Upper lobe of left lung (tissue), 6 donors: ENCODE measurements at regions not wholly inside any gene's neighbourhood (a gene's known extent, or its start where the extent isn't known, plus 50 kb on each side); places are given as distances from the start of the nearest gene placed in this dataset.

Source experiments
- ATAC-seq, 2 donors: fragments of 200-7000 bp; cut with Tn5 transposase; one replicate each; pipeline ENCODE4 v1.9.1; 2022; ENCODE audit warnings: mild to moderate bottlenecking in 2 of 2, moderate library complexity in 2 of 2; ENCODE audit not compliant: low FRiP score in 2 of 2
- DNase-seq, 2 donors: peaks; one replicate each; pipeline ENCODE4 v3.0.0-alpha.2; 2019 to 2020
- H3K27ac ChIP-seq, 4 donors: fragments of 200-600 bp; sonication (generic); one replicate each; pipeline ENCODE4 v1.5.1; 2016 to 2019
- H3K27me3 ChIP-seq, 4 donors: fragments of 200-600 bp; sonication (generic); one replicate each; pipeline ENCODE4 v1.5.1; 2017 to 2019
- H3K36me3 ChIP-seq, 4 donors: fragments of 200-600 bp; sonication (generic); one replicate each; pipeline ENCODE4 v1.5.1; 2016 to 2019
- H3K4me1 ChIP-seq, 4 donors: fragments of 200-600 bp; sonication (generic); one replicate each; pipeline ENCODE4 v1.5.1; 2018 to 2019
- H3K4me3 ChIP-seq, 4 donors: fragments of 200-600 bp; sonication (generic); one replicate each; pipeline ENCODE4 v1.5.1; 2017 to 2019; ENCODE audit warnings: mild to moderate bottlenecking in 2 of 4, moderate library complexity in 1 of 4
- H3K9me3 ChIP-seq, 4 donors: fragments of 200-600 bp; sonication (generic); one replicate each; pipeline ENCODE4 v1.5.1; 2018 to 2019
- EP300 ChIP-seq, 4 donors: sonication (generic); formaldehyde crosslinking; IDR thresholded peaks; one replicate each; pipeline ENCODE4 v1.5.1; 2017; ENCODE audit warnings: antibody characterized with exemption in 4 of 4, control low read depth in 2 of 4
- POLR2A ChIP-seq, 4 donors: fragments of 450-650 bp; IDR thresholded peaks; one replicate each; pipeline ENCODE4 v1.5.1; 2016 to 2017; ENCODE audit warnings: antibody characterized with exemption in 4 of 4, mild to moderate bottlenecking in 2 of 4
- POLR2AphosphoS5 ChIP-seq, 2 donors: sonication (generic); formaldehyde crosslinking; IDR thresholded peaks; one replicate each; pipeline ENCODE4 v1.5.1; 2017; ENCODE audit warnings: antibody characterized with exemption in 2 of 2
- WGBS, 2 donors: methylation state at CpG; one replicate each; pipeline ENCODE4 v1.1.5; 2017 to 2018; 5-methylcytosine and 5-hydroxymethylcytosine counted together
- TF ChIP-seq, protein P1 (sequence below), 6 experiments: fragments of 450-650 bp in 4 of 6; fragments of 200-600 bp in 2 of 6; sonication (generic) in 2 of 6; IDR thresholded peaks; one replicate each; pipeline ENCODE4 v1.5.1; 2016 to 2019; ENCODE audit warnings: antibody characterized with exemption in 6 of 6
- donor health status: DM: no; HTN: no; CAD: no; lungs with moderate emphysema.
- donor health status: DM: no; HTN: yes; CAD: no; lungs with severe emphysema.

DNA sequence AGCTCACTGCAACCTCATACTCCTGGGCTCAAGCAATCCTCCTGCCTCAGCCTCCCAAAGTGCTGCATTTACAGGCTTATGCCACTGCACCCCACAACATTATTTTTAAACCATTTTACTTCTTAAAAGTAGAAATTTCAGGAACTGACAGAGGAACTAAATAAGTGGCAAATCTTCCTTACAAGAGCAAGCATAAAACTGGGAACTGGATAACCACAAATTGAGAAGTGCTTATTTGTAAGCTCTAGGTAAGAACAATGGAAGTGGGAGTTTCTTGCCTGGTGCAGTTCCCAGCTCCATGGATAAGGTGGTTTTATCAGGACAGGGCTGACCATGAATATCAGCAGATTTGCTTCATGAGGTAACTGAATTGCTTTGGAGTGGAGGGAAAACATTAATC, 655.2 kb downstream of the DIPK2A start:
- no peaks in the 10 kb centered on the region for H3K4me1 ChIP-seq
- no peak overlapping the region for H3K27ac ChIP-seq
- H3K36me3 ChIP-seq = no peaks in the 10 kb centered on the region
- H3K4me3 ChIP-seq = no peak overlapping the region
- ATAC-seq (no peak), DNase-seq (no peak)
- H3K27me3 ChIP-seq = no peaks in the 10 kb centered on the region
- no peaks in the 10 kb centered on the region for H3K9me3 ChIP-seq
- TF ChIP-seq POLR2A (IDR thresholded peaks at IDR 0.05) (no peak), EP300 (IDR thresholded peaks at IDR 0.05) (no peak), POLR2AphosphoS5 (IDR thresholded peaks at IDR 0.05) (no peak)
- TF ChIP-seq, protein P1, sequence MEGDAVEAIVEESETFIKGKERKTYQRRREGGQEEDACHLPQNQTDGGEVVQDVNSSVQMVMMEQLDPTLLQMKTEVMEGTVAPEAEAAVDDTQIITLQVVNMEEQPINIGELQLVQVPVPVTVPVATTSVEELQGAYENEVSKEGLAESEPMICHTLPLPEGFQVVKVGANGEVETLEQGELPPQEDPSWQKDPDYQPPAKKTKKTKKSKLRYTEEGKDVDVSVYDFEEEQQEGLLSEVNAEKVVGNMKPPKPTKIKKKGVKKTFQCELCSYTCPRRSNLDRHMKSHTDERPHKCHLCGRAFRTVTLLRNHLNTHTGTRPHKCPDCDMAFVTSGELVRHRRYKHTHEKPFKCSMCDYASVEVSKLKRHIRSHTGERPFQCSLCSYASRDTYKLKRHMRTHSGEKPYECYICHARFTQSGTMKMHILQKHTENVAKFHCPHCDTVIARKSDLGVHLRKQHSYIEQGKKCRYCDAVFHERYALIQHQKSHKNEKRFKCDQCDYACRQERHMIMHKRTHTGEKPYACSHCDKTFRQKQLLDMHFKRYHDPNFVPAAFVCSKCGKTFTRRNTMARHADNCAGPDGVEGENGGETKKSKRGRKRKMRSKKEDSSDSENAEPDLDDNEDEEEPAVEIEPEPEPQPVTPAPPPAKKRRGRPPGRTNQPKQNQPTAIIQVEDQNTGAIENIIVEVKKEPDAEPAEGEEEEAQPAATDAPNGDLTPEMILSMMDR (IDR thresholded peaks at IDR 0.05) = no peak

DNA sequence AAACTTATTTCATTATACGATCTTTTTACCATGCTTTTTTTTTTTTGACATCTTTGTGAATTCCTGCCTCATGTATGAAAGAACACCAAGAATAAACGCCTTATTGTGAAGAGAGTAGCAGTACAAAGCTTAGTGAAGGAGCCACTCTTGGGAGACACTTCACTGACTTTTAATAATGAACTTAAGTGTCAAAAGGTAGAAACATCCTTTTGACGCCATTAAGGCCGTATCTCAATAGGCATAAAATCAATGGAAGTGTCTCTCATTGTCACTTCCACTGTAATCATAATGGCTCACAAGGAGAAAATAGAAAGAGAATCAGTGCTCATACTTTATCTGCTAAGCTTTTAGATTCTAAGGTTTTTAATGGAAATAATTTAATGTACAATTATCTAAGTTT, 657.8 kb downstream of the DIPK2A start:
- Histone ChIP-seq H3K27ac (no peak overlapping the region), H3K4me3 (no peak overlapping the region), H3K36me3 (no peaks in the 10 kb centered on the region), H3K9me3 (no peaks in the 10 kb centered on the region), H3K4me1 (no peaks in the 10 kb centered on the region), H3K27me3 (no peaks in the 10 kb centered on the region)
- no peak for DNase-seq
- 78 to 81% methylated on average over 4 of the region's 4 CpGs for WGBS, 2 donors
- TF ChIP-seq EP300 (IDR thresholded peaks at IDR 0.05) (no peak), POLR2AphosphoS5 (IDR thresholded peaks at IDR 0.05) (no peak), POLR2A (IDR thresholded peaks at IDR 0.05) (no peak)
- TF ChIP-seq, protein P1 (IDR thresholded peaks at IDR 0.05) = no peak
- no peak for ATAC-seq

DNA sequence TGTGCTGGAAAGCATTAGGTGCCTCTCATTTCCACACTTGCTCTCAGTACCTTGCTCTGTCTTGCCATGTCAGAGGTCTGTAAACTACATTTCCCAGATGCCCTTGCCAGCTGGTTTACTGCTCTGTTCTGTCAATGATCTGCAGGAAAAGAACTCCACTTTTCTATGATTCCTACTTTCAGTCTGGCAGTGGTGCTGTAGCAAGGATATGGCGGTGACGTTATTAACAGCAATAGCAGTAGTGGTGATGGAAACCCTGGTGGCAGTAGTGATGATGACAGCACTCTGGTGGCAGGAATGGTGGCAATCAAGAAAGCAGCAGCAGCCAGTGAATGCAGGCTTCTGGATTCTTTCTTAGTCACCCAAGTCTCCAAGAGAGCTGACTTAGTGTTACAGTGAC, 665.2 kb downstream of the DIPK2A start:
- Histone ChIP-seq H3K4me1 (no peaks in the 10 kb centered on the region), H3K27ac (no peak overlapping the region), H3K9me3 (no peaks in the 10 kb centered on the region), H3K27me3 (no peaks in the 10 kb centered on the region), H3K36me3 (no peaks in the 10 kb centered on the region), H3K4me3 (no peak overlapping the region)
- TF ChIP-seq POLR2A (IDR thresholded peaks at IDR 0.05) (no peak), EP300 (IDR thresholded peaks at IDR 0.05) (no peak), POLR2AphosphoS5 (IDR thresholded peaks at IDR 0.05) (no peak)
- TF ChIP-seq, protein P1 (IDR thresholded peaks at IDR 0.05) = no peak
- DNase-seq (no peak), ATAC-seq (no peak)
- WGBS, 2 donors = 64 to 91% methylated on average over 2 of the region's 2 CpGs

DNA sequence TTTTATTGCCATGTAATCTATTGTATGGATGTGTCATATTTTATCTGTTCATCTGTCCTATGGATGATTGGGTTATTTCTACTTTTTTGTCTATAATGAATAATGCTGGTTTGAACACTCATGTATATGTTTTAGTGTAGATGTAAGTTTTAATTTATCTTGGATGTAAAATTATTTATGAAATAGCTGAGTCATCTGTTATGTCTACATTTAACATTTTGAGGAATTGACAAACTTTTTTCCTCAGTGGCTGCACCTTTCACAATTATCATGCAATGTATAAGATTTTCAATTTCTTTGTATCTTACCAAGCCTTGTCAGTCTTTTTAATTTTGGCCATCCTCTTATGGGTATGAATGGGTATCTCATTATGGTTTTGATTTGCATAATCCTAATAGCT, 666.4 kb downstream of the DIPK2A start:
- Histone ChIP-seq H3K4me3 (no peak overlapping the region), H3K9me3 (no peaks in the 10 kb centered on the region), H3K27ac (no peak overlapping the region), H3K36me3 (no peaks in the 10 kb centered on the region), H3K27me3 (no peaks in the 10 kb centered on the region), H3K4me1 (no peaks in the 10 kb centered on the region)
- DNase-seq (no peak), ATAC-seq (no peak)
- TF ChIP-seq POLR2A (IDR thresholded peaks at IDR 0.05) (no peak), POLR2AphosphoS5 (IDR thresholded peaks at IDR 0.05) (no peak), EP300 (IDR thresholded peaks at IDR 0.05) (no peak)
- TF ChIP-seq, protein P1 (IDR thresholded peaks at IDR 0.05) = no peak

DNA sequence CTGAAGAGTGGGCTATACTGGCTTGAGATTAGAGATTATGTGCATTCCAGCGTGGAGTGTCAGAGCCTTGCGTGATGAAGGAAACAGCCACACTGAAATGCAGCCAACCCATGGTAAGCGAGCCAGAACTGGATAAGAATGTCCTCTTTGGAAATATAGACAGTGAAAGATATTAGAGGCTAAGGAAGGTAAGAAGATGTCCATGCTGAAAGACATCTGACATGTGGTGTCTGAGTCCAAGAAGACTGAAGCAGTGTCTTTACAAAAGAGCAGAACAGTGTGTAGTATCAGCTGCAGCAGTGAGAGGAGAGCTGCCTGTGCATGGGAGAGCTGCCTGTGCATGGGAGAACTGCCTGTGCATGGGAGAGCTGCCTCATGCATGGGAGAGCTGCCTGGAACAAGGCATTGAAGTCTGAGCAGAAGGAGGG, 672.2 kb downstream of the DIPK2A start:
- H3K4me1 ChIP-seq = no peaks in the 10 kb centered on the region
- no peaks in the 10 kb centered on the region for H3K27me3 ChIP-seq
- 54 to 61% methylated on average over 3 of the region's 3 CpGs for WGBS, 2 donors
- no peak overlapping the region for H3K4me3 ChIP-seq
- ATAC-seq (peak in 1 of 2 donors; percentile 63), DNase-seq (no peak)
- TF ChIP-seq EP300 (IDR thresholded peaks at IDR 0.05) (no peak), POLR2A (IDR thresholded peaks at IDR 0.05) (no peak), POLR2AphosphoS5 (IDR thresholded peaks at IDR 0.05) (no peak)
- TF ChIP-seq, protein P1 (IDR thresholded peaks at IDR 0.05) = no peak
- no peaks in the 10 kb centered on the region for H3K36me3 ChIP-seq
- no peak overlapping the region for H3K27ac ChIP-seq
- no peaks in the 10 kb centered on the region for H3K9me3 ChIP-seq
